ENCODE measurements at regions not wholly inside any gene's neighbourhood (a gene's known extent, or its start where the extent isn't known, plus 50 kb on each side); places are given as distances from the start of the nearest gene placed in this dataset.

GRCh38 chr22:25351631-25352293 is 132.3 kb downstream of the CRYBB2 start:
- no peak for DNase-seq

- no peak for DNase-seq
Measured at GRCh38 chr22:25352294-25352680, 132.8 kb downstream of the CRYBB2 start.

- DNase-seq = no peak
Measured at GRCh38 chr22:25353516-25354445, 134.3 kb downstream of the CRYBB2 start.

- DNase-seq = no peak
Measured at GRCh38 chr22:25354456-25354855, 135.0 kb downstream of the CRYBB2 start.

- no peak for DNase-seq
Measured at GRCh38 chr22:25357132-25357455, 137.7 kb downstream of the CRYBB2 start.

- no peak for DNase-seq
Measured at GRCh38 chr22:25357606-25358420, 138.4 kb downstream of the CRYBB2 start.

GRCh38 chr22:25358421-25359170 is 139.2 kb downstream of the CRYBB2 start:
- DNase-seq = no peak

GRCh38 chr22:25359601-25360261 is 140.3 kb downstream of the CRYBB2 start:
- DNase-seq = no peak

GRCh38 chr22:25360411-25360810 is 141.0 kb downstream of the CRYBB2 start:
- no peak for DNase-seq

- no peak for DNase-seq
Measured at GRCh38 chr22:25360891-25361645, 141.6 kb downstream of the CRYBB2 start.

- DNase-seq = no peak
Measured at GRCh38 chr22:25361899-25362214, 142.4 kb downstream of the CRYBB2 start.

GRCh38 chr22:25362215-25362882 is 142.9 kb downstream of the CRYBB2 start:
- DNase-seq = peak in 1 of 2 experiments; percentile 51

GRCh38 chr22:25362883-25363240 is 143.4 kb downstream of the CRYBB2 start:
- no peak for DNase-seq

GRCh38 chr22:25363474-25363873 is 144.0 kb downstream of the CRYBB2 start:
- DNase-seq = no peak

- no peak for DNase-seq
Measured at GRCh38 chr22:25364281-25364680, 144.8 kb downstream of the CRYBB2 start.

GRCh38 chr22:25364736-25365241 is 145.3 kb downstream of the CRYBB2 start:
- DNase-seq = no peak

- DNase-seq = no peak
Measured at GRCh38 chr22:25365491-25366261, 146.2 kb downstream of the CRYBB2 start.

- no peak for DNase-seq
Measured at GRCh38 chr22:25366408-25366807, 147.0 kb downstream of the CRYBB2 start.

- no peak for DNase-seq
Measured at GRCh38 chr22:25366876-25367466, 147.5 kb downstream of the CRYBB2 start.

- DNase-seq = no peak
Measured at GRCh38 chr22:25367756-25368155, 148.3 kb downstream of the CRYBB2 start.
